ENCODE measurements at regions not wholly inside any gene's neighbourhood (a gene's known extent, or its start where the extent isn't known, plus 50 kb on each side); places are given as distances from the start of the nearest gene placed in this dataset.
A peak's percentile ranks its signal among the peaks of the same experiment; 100 is the strongest.
"Not testable (repeated sequence)": the region's sequence is repeated elsewhere in the genome, so short reads cannot be mapped to it uniquely, and the experiment has no call there.

DNA sequence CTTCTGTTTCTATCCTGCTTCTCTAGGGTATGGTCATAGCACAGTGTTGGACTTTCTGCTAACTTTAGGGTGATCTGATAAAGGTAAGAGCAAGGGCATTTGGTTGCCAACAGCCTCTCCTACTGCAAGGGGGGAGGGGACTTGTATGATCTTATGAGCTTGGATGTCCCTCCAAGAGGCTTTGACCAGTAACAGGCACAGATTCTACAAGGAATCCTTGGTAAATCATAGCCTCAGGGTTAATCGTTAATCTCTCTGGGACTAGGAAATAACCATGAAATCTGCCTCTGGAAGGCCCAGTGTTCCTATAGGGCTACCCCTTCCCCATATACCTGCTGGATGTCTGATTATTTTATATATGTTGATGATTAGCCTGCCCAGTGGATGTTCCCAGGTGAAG is 134.8 kb upstream of the TNFSF4 start:
- DNase-seq: no peak

DNA sequence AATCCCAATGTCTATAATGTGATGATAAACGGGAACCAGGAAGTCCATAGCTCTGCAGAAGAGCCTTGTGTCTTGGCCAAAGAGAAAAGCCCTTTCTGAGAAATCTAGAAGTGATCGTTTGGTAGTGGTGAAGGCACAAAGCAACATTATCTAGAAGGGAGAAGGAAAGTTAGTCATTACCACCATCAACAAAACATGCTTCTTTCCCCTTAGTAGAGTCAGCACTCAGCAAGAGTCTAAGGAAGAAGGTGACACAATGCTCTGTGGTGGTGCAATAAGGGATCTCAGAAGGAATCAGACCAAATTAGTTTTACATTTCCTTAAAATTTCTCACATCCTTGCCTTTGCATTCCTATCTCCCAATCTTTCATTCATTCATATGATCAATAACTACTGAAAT is 134.4 kb upstream of the PRDX6 start:
- no peak for DNase-seq

DNA sequence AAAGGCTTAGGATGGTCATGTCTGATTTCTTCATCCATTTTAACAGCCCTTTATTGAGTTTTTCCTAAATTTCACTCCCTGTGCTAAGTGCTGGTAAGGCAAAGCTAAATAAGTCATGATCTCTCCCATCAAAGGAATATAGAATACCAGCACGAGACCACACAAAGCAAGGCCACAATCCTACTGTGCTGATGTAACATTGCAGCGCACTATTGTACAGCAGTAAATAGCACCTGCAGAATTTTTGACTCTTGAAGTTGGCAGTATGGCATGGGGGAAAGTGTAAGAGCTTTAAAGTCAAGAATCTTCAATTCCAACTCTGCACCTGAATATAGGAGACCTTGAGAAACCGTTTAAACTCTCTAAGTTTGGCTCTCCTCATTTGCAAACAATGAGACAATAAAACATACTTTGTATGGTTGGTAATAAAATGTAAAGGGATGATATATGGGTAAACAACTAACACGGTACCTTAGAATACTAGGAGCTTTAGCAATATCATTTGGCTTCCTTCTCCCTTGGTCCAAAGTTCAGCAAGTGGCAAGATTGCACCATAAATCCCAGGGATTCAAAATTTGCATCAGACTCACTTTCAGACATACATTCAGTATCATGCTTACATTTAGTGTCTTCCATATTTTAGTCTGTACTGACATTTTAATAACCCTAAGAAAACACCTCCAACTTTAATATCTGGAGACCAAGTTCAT is 132.9 kb upstream of the PRDX6 start:
- no peak for DNase-seq

DNA sequence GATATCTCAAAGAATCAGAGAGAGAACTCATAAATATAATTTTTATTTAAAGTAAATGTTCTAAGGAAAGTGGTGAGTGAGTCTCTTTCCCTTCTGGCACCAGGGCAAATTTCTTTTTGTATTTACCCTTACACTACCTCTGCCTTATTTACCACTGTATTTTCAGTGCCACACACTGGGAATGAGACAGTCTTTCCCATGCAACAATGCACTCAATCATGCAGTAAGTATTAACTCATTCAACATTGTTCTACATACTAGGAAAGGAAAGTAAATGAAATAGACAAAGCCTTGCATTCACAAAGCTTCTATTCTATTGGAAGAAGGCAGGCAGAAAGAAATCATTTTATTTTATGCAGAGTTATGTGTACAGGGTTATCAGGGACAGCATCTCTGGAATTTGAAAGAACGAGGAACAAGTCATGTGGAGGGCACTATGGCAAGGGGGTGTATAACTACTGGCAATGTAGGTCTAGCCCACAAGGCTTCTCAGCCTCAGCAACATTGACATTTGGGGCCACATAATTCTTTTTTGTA is 129.8 kb upstream of the PRDX6 start:
- no peak for DNase-seq

DNA sequence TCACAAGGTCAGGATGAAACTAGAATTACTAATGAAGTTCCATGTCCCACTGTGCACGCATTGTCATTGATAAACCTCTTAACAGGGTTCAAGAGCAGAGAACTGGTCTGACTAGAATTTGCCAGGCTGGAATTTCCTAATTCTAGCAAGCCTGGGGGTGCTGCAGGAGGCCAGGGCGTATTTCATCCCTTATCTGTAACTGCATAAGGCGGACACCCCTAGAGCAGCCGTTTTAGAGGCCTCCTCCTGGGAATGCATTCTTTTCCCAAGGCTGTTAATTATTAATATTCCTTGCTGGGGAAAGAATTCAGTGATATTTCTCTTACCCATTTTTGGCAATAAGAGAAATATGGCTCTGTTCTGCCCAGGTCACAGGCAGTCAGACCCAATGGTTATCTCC is 124.5 kb upstream of the PRDX6 start:
- DNase-seq: not testable (repeated sequence)

DNA sequence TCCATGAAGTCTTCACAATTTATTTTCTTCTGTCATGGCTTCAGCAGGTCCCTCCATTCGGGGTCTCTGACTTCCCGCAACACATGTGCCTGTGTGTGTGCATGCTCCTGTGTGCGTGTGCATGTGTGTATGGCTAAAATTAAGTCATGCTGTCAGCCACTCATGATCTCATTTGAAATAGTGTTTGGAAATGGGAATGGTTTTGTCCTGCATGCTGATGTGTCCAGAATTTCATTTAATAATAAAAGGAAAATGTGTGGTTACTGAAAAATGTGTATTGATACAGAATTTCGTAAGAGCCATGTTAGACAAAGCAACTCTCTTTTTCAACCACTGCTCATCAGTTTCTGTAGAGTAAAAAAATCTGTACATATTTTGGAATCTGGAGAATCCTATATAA is 123.8 kb upstream of the PRDX6 start:
- no peak for DNase-seq

DNA sequence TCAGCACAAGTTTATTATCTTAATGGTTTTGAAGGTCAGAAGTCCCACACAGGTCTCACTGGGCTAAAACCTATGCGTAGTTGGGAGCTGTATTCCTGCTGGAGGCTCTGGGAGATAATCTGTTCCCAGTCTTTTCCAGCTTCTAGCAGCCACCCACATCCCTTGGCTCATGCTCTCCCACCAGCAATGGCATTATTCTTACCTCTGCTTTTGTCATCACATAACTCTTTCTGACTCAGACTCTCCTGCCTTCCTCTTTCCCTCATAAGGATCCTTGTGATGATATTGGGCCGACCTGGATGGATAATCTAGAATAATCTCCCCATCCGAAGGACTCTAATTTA is 122.2 kb upstream of the PRDX6 start:
- DNase-seq: no peak

DNA sequence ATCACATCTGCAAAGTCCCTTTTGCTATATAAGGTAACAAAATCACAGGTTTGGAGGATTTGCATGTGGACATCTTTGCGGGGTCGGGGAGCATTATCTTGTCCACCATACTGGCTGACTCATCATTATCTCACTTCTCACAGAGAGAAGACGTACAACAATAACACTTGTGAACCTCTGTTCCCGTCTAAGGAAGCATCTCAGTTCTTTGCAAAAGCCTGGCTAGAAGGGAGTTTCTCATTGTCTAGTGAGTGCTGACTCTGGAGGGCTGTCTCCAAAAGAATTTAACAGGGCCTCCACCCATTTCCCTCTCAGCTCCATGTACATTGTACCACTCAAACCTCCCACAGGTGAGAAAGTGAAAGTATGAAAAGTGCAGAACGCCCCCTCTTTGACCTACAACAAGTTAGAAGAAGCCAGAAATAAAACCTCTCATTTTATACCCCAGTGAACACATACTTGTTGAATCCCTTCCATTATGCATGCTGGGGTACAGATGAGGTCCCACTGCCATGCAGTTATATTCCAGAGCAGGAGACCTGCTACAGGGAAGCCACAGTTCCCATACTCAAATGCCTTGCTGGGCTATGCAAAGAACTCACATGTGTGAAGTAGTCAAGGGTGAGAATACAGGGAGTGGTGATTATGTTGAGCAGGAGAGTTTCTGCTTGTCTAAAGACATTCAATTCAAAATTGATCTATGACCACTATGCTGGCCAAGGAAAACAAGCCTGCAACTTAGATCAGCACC is 121.7 kb upstream of the PRDX6 start:
- peak in 4 of 56 donors; percentile 3 to 27 (median 5) for DNase-seq

DNA sequence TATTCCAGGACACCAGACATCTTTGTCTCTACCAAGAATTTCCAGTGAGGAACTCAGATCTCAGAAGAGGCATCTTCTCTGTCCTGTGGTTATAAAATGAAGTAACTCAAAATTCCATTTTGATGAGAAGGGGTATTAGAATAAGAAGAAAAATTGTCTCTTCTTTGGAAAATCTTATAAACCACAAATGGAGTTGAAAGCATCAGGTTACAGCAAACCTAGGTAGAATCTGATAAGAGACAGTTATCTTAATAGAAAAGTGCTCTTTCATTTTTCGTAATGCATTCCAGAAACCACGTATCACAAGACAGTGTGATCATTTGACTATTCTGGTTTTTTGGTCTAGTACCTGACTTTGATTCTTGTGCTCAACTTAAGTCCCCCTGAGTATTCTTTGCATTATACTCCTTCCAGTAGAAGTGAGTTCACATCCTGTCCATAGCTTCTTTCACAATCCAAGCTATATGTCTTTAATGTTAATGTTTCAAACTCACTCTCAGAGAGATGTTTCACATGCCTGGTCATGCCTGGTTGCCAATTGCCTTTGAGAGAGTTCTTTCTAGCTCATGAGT is 120.9 kb upstream of the PRDX6 start:
- no peak for DNase-seq

DNA sequence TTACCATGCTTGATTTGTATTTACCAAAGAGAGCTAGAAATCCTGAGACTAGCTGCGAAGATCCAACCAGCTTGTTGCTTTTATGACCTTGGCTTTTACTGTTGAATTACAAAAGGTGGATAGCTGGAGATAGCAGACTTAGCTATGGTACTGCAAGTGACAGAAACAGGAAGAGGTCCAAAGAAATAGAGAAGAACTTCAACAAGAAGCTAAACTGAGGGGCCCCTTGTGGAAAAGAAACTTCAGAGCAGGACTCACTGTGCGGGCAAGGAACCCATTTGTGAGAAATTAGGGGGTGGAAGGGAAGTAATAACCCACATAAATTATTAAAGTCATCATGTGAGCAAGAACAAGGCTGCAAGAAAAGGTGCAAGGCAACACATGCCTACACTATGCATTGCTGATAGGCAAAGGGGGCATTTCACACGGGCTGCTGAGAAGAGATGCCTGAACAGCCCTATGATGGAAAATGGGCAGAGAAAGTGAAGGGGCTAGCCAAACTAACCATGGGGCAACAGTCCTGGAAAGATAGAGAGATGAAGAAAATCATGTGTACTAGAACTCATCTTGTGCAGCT is 116.6 kb upstream of the PRDX6 start:
- DNase-seq: no peak

DNA sequence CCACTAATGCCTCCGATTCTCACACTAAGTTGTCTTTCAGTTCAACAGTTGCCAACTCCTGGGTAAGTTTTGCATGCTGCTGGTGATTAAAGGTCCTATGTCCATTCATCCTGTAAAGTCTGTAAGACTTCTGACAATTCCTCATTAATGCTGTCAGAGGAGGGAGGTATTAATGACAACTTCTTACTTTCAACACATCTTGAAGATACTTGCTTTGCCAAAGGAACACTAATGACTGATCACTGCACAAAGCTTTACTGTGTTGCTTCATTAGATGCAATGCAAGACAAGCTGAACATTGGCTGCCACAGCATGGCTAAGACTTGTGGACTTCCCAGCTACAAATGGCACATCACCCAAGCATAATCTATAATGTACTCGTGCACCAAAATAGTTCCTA is 114.6 kb upstream of the PRDX6 start:
- DNase-seq: no peak

DNA sequence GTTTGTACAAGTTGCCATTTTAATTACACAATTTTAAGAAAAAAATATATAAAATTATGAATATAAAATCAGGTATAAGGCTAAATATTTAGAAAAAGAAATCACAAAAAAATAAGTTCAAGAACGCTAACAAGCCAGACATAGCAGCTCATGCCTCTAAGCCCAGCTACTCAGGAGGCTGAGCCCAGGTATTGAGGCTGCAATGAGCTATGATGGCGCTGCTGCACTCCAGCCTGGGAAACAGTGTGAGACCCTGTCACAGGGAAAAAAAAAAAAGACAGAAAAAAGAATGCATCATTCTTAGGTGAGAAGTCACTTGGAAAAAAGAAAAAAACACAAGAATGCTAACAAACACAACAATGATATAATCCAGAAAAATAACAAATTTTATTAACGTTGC is 112.3 kb upstream of the PRDX6 start:
- DNase-seq: no peak

DNA sequence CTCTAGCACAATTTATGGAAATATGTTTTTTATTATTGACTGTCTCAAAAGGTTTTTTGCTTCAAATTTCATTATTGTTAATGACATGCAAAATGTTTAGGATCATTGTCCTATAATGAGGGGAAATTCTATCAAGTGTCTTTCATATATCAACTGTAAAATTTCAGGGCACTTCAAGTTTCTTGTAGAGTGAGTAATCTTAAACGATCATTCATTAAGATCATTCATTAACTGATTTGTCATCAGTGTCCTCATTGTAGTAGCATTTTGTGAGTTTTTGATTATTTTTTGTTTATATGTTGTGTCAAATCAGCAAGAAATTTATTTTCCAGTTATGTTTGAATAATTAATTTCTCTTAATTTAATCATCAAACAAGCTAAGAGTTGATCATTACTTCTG is 111.8 kb upstream of the PRDX6 start:
- DNase-seq: no peak

DNA sequence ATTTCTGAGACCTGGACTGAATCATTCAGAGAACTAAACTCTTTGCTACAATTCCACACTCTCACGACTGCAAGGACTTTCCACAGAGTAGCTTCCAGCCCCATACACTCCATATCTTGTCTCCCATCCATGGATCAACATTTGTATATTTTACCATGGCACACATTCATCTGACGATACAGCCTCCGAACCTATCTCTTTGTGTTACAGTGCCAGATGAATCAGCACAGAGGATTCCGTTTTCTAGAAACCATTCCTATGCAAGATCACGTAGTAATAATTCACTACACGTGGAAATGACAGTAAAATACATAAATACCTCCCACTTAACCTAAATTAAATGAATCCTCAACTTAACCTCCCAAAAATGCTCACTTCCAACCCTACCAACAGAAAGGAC is 110.0 kb upstream of the PRDX6 start:
- no peak for DNase-seq

DNA sequence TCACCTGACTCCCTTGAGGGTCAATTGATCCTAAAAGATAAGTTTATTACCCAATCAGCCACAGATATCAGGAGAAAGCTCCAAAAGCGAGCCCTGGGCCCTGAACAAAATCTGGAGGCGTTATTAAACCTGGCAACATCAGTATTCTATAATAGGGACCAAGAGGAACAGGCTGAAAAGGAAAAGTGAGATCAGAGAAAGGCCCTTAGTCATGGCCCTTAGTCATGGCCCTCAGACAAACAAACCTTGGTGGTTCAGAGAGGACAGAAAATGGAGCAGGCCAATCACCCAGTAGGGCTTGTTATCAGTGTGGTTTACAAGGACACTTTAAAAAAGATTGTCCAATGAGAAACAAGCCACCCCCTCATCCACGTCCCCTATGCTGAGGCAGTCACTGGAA is 106.5 kb upstream of the PRDX6 start:
- DNase-seq: not testable (repeated sequence)

DNA sequence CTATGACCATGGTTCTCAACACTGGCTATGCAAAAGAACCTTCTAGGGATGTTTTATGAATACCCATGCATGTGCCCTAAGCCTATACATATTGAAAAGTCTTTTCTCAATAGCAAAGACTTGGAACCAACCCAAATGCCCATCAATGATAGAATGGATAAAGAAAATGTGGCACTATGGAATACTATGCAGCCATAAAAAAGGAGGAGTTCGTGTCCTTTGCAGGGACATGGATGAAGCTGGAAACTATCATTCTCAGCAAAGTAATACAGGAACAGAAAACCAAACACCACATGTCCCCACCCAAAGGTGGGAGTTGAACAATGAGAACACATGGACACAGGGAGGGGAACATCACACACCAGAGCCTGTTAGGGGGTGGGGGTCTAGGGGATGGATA is 101.1 kb upstream of the PRDX6 start:
- DNase-seq: not testable (repeated sequence)

DNA sequence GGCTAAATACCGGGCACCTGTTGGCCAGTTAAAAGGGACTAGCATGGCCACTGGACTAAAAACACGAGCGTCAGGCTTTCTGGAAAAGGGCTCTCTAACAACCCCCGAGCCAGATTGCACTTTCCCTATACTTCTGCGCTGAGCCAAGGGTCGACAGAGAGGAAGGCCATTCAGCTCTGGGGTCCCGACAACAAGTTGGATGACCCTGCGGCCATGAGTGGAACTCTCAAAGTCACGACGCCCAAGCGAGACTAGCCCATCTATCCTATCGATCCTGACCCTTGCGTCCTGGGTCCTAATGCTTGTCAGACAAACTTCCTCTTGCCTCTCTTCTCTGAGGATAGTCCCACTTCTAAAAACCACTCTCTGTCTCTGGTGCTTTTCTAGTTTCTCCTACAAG is 99.9 kb upstream of the PRDX6 start:
- no peak for DNase-seq

DNA sequence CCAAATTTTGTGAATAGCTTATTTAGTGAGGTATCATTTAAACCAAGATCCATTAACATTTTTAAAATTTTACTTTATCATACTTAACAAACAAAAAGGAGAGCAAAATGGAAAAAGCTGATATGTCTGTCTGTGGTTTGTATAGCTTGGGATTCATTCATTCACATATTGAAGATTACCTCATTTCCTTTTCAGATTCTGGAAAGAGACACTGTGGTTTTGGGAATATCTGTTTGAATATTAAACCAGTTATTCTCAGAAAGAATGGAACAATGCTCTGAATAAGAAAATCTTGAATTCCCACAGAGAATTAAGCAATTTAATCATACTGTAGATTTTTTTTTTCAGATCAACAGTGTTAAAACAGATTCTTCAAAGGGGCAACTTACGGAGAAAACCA is 93.8 kb upstream of the PRDX6 start:
- DNase-seq: no peak

DNA sequence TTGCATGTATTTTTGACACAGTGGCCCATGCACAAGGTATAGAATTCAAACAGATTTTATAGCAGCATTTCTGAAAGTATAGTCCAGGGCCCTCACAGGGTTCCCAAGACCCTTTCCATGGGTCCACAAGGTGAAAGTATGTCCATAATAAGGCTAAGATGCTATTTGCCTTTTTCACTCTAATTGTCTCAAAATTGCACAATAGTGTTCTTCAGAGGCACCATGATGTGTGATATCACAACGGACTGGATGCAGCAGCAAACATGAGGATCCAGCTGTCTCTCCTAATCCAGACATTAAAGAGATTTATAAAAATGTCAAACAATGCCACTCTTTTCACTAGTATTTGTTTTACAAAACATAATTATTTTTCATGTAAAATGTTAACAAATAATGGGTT is 88.8 kb upstream of the PRDX6 start:
- DNase-seq: no peak

DNA sequence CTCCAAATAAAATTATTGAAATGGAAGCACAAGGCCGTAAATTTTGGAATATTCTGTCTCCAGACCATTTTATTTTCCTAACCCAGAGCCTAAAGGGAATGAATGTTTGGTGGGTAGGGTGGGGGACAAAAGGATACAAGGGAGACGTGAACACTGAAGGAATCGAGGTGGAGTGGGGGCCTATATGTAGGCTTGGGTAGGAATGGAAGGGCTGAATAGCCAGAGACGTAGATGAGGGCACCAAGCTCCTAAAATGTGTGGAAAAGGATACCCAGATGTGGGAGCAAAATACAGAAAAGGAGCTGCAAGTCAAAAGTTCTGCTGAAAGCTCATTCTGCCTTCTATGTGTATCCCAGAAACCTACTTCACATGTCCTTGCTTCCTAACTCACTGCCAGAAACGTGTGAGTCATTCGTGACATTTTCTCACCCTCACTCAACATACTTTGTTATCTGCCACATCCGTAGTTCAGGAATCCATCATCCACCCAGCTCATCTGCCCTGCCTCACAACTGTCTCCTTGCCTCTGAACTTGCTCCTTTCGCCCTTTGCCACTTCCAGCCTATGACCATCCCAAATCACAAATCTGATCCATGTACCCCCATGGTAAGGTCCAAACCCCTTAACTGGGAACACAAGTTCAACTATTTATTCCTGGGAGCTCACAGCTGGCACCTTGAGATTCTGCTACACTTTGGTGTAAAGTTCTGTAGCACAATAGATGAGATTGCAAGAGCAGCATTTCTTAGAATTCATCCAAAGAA is 84.1 kb upstream of the PRDX6 start:
- peak in 4 of 56 donors; percentile 7 to 41 (median 16) for DNase-seq

DNA sequence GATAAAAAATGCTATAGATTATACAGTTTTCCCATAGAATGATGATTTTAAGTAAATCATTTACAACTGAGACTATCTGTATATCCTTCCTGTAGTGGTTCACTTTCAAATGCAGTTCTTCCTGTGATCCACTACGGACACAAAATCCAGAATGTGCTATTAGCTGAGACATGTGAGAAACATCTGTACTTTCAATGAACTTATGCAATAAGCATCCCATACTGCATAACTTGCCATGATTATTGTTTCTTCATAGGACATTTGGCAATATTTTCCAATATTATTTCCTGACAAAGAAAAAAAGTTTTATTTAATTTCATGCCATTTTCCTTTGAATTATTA is 83.5 kb upstream of the PRDX6 start:
- no peak for DNase-seq

DNA sequence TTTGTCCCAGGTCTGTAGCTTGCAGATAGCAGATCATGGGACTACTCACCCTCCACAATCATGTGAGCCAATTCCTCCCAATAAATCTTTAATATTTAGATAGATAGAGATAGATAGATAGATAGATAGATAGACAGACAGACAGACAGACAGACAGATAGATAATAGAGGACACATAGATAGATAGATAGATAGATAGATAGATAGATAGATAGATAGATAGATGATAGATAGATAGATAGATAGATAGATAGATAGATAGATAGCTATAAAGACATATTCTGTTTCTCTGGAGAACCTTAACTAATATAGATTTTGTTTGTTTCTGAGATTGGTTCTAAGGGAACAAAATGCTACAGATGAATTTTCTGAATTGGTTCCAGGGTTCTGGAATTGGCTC is 82.3 kb upstream of the PRDX6 start:
- DNase-seq: not testable (repeated sequence)
